Heart left ventricle (tissue), 16 donors: ENCODE measurements at regions not wholly inside any gene's neighbourhood (a gene's known extent, or its start where the extent isn't known, plus 50 kb on each side); places are given as distances from the start of the nearest gene placed in this dataset.

ENCODE experiments used
- ATAC-seq, 4 donors: fragments of 200-7000 bp; cut with Tn5 transposase; one replicate each; pipeline ENCODE4 v1.9.1; 2020 to 2022; ENCODE audit warnings: moderate library complexity in 4 of 4, mild to moderate bottlenecking in 3 of 4, moderate number of reproducible peaks in 1 of 4
- DNase-seq, 5 donors: peaks; one replicate each; pipeline ENCODE4 v3.0.0-alpha.2; 2020
- H3K27ac ChIP-seq, 12 donors: fragments of 200-600 bp; sonication (generic) in 4 of 12; one replicate each; pipeline versions ENCODE4 v1.5.0 to v1.8.0; 2016 to 2022; ENCODE audit warnings: mild to moderate bottlenecking in 2 of 12
- H3K27me3 ChIP-seq, 9 donors: fragments of 200-600 bp; sonication (generic) in 2 of 9; one replicate each; pipeline versions ENCODE4 v1.5.1 to v1.8.0; 2016 to 2022; ENCODE audit warnings: mild to moderate bottlenecking in 3 of 9
- H3K36me3 ChIP-seq, 9 donors: fragments of 200-600 bp; sonication (generic) in 2 of 9; one replicate each; pipeline versions ENCODE4 v1.5.0 to v1.8.0; 2018 to 2022; ENCODE audit warnings: mild to moderate bottlenecking in 2 of 9
- H3K4me1 ChIP-seq, 12 donors: fragments of 200-600 bp; sonication (generic) in 4 of 12; one replicate each; pipeline versions ENCODE4 v1.5.0 to v1.8.0; 2016 to 2022; ENCODE audit warnings: mild to moderate bottlenecking in 3 of 12
- H3K4me3 ChIP-seq, 12 donors: fragments of 200-600 bp; sonication (generic) in 4 of 12; one replicate each; pipeline versions ENCODE4 v1.5.0 to v1.8.0; 2017 to 2022; ENCODE audit warnings: mild to moderate bottlenecking in 9 of 12, moderate library complexity in 4 of 12
- H3K9me3 ChIP-seq, 12 donors: fragments of 200-600 bp; sonication (generic) in 4 of 12; one replicate each; pipeline versions ENCODE4 v1.5.0 to v1.8.0; 2016 to 2022; ENCODE audit warnings: mild to moderate bottlenecking in 1 of 12
- POLR2A ChIP-seq, 2 donors: fragments of 450-650 bp; IDR thresholded peaks; one replicate each; pipeline ENCODE4 v1.6.1; 2017; ENCODE audit warnings: antibody characterized with exemption in 2 of 2, mild to moderate bottlenecking in 2 of 2, moderate library complexity in 2 of 2
- WGBS, 4 donors: extraction: QIAGEN DNeasy Blood & Tissue Kit in 2 of 4; methylation state at CpG; one replicate each; pipeline versions ENCODE4 v1.1.5 to v1.1.7; 2013 to 2018; 5-methylcytosine and 5-hydroxymethylcytosine counted together
- intact Hi-C, 10 donors: fragments of 100-400 bp; cut with DNase I; formaldehyde crosslinking; loops; one replicate each; pipeline versions ENCODE4 v1.11.1 to v1.14.2; 2022
- TF ChIP-seq, protein P1 (sequence below), 12 donors: fragments of 200-600 bp; sonication (generic) in 4 of 12; IDR thresholded peaks; one replicate each; pipeline versions ENCODE4 v1.5.0 to v1.8.0; 2018 to 2022; ENCODE audit warnings: antibody characterized with exemption in 12 of 12, mild to moderate bottlenecking in 5 of 12
- donor health status: ischemic (EF 13 %, LVEDD 7.1; RV severe dilation, severe dysfunction).
- donor health status: healthy with polysubstance abuse.
- donor health status: DM: no; HTN: yes; CAD: no.
- donor health status: DM: no; HTN: no; CAD: no.
- donor health status: ischemic (EF 25% LVEDD 6.9; RV normal size, moderate dysfunction).
- donor health status: ischemic (EF 25% LVEDD 5.7; RV mildly dilated, moderate dysfunction).
- donor health status: healthy.
- donor health status: DM: yes; HTN: yes; CAD: no.
- donor health status: ischemic (EF 35%, LVEDD 5.7; RV mildly dilated, moderate dysfunction).
- donor health status: nonischemic (EF 11% LVEDD 7.7; RV severe dilation, severe dysfunction).
- donor health status: DM: yes; HTN: yes; CAD: no.
- donor health status: PGD.
- donor health status: ischemic (EF 29% LVEDD 5.4; RV normal size, mild dysfunction).
- donor health status: nonischemic (EF 23%, LVEDD 6.1; RV moderate dilation, normal function).

DNA sequence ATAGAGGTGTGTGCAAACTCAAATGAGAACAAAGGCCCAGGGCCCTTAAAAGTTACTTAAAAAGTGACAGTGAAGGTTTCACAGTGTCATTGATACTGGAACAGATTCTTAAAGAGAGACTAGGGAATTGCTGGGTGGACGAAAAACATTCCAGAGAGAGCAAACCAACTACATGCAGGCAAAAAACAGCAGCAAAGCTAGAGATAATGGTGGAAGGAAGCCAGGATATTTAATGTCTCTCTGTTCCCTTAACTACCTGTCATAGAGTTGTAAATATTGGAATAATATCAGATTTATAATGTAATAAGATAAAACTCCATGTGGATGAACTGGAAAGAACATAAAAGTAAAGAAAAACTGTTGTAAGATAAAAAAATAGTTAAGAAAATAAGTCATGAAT is 508.6 kb downstream of the TAF11L14 start:
- H3K27ac ChIP-seq: no peak overlapping the region
- ATAC-seq (no peak), DNase-seq (no peak)
- no peak for TF ChIP-seq POLR2A (IDR thresholded peaks at IDR 0.05)
- TF ChIP-seq, protein P1, sequence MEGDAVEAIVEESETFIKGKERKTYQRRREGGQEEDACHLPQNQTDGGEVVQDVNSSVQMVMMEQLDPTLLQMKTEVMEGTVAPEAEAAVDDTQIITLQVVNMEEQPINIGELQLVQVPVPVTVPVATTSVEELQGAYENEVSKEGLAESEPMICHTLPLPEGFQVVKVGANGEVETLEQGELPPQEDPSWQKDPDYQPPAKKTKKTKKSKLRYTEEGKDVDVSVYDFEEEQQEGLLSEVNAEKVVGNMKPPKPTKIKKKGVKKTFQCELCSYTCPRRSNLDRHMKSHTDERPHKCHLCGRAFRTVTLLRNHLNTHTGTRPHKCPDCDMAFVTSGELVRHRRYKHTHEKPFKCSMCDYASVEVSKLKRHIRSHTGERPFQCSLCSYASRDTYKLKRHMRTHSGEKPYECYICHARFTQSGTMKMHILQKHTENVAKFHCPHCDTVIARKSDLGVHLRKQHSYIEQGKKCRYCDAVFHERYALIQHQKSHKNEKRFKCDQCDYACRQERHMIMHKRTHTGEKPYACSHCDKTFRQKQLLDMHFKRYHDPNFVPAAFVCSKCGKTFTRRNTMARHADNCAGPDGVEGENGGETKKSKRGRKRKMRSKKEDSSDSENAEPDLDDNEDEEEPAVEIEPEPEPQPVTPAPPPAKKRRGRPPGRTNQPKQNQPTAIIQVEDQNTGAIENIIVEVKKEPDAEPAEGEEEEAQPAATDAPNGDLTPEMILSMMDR (IDR thresholded peaks at IDR 0.05): no peak
- WGBS, 4 donors: 30 to 51% (median 39%) methylated on average over 1 of the region's 1 CpG
- no peak overlapping the region for H3K4me3 ChIP-seq
- no peaks in the 10 kb centered on the region for H3K27me3 ChIP-seq
- intact Hi-C loops: no loop called here
- H3K4me1 ChIP-seq: no peaks in the 10 kb centered on the region
- no peaks in the 10 kb centered on the region for H3K36me3 ChIP-seq
- H3K9me3 ChIP-seq: peaks cover 0 to 12% (median 0%) of the 10 kb centered on the region in 12 donors

DNA sequence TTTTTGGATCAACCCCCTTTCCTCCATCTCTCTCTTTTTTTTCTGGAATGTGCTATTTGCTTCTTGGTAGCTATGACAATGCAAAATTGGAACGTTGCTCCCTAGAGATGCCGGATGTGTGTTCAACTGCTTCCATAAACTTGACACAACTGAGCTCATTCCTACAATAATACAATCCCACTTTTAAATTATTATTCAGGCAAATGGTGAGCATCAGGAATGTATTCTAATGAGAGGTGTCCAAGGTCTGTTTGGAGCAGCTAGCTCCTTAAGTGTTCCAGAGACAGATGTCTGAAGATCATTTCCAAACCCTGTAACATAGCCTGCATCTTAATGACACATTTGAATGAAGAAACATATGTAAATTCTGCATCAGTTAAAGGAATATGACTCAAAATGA is 518.4 kb downstream of the TAF11L14 start:
- Histone ChIP-seq H3K4me3 (no peak overlapping the region), H3K9me3 (no peaks in the 10 kb centered on the region), H3K27me3 (no peaks in the 10 kb centered on the region), H3K27ac (no peak overlapping the region), H3K36me3 (no peaks in the 10 kb centered on the region), H3K4me1 (no peaks in the 10 kb centered on the region)
- DNase-seq: no peak
- intact Hi-C loops: no loop called here
- WGBS, 4 donors: 71 to 77% (median 74%) methylated on average over 2 of the region's 2 CpGs
- TF ChIP-seq POLR2A (IDR thresholded peaks at IDR 0.05): no peak
- TF ChIP-seq, protein P1 (IDR thresholded peaks at IDR 0.05): no peak
- ATAC-seq: no peak

DNA sequence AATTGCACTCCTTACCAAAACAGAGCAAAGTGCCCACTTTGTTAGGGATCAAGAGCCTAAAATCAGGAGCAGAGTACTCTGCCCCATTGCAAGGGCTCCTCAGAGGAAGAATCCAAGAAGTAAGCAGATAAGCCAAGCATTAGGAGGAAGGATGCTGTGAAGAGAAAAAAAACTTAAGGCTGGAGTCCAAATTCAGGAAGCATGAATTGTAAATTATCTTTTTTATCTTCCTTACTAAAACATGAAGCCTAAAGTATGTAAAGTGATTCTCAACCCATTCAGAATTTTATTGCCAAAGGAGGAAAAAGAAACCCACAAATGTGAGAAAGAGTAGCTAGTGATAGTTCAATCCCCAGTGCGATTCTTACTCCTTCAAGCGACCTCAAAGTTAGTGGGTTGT is 523.9 kb downstream of the TAF11L14 start:
- Histone ChIP-seq H3K36me3 (no peaks in the 10 kb centered on the region), H3K4me3 (no peak overlapping the region), H3K27ac (no peak overlapping the region), H3K27me3 (no peaks in the 10 kb centered on the region), H3K4me1 (no peaks in the 10 kb centered on the region), H3K9me3 (peaks cover 0 to 14% (median 5%) of the 10 kb centered on the region in 12 donors)
- no peak for TF ChIP-seq POLR2A (IDR thresholded peaks at IDR 0.05)
- TF ChIP-seq, protein P1 (IDR thresholded peaks at IDR 0.05): no peak
- no peak for ATAC-seq
- intact Hi-C loops: no loop called here
- 86 to 97% (median 90%) methylated on average over 2 of the region's 2 CpGs for WGBS, 4 donors
- no peak for DNase-seq

DNA sequence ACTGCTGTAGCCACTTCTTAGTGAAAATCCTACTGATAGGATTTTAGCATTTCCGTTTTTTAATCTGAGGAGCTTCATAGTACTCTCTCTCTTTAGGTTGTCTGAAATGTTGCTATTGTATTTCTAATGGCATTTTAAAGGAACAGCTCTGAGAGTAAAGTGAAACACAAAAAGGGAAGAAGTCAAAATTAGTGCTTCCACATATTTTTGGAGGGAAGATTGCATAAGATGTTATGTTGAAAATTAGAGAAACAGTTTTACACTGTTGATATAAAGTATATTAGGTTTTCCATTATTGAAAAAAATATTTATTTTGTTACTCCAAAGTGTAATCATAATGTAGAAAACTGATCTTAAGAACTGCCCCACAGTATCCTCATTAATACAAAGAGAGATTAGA is 525.1 kb downstream of the TAF11L14 start:
- WGBS, 4 donors: 60 to 76% (median 66%) methylated on average over 1 of the region's 1 CpG
- ATAC-seq (no peak), DNase-seq (no peak)
- Histone ChIP-seq H3K27me3 (no peaks in the 10 kb centered on the region), H3K36me3 (no peaks in the 10 kb centered on the region), H3K9me3 (peaks cover 0 to 19% (median 5%) of the 10 kb centered on the region in 12 donors), H3K27ac (no peak overlapping the region), H3K4me3 (no peak overlapping the region), H3K4me1 (no peaks in the 10 kb centered on the region)
- TF ChIP-seq, protein P1 (IDR thresholded peaks at IDR 0.05): no peak
- TF ChIP-seq POLR2A (IDR thresholded peaks at IDR 0.05): no peak
- intact Hi-C loops: no loop called here
